ENCODE measurements at regions not wholly inside any gene's neighbourhood (a gene's known extent, or its start where the extent isn't known, plus 50 kb on each side); places are given as distances from the start of the nearest gene placed in this dataset.

DNA sequence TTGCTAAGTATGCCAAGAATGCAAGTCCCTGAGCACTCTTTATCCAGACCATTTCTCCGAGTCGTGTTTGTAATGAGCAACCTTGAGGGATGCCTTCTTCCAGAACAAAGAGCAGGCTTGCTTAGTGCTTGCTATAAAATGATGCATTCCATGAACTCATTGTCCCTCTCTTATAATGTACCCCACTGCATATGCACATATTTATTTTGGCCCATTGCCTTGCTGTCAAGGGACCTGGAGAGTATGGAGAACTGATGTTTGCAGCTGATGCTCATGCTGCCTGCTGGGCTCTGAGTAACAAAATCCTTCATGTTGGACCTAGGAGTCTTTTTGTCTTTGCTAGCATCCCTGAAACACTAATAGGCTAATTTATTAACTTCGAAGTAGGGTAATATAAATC is 97.8 kb upstream of the AADACL2 start:
- Histone ChIP-seq H3K4me2 (ENCODE audit: low read depth, low read length, poor library complexity, severe bottlenecking) (no peak overlapping the region), H3K4me3 (ENCODE audit: low read length) (no peak overlapping the region), H3K27ac (ENCODE audit: low read length) (no peak overlapping the region), H4K20me1 (ENCODE audit: insufficient read depth, low read depth, low read length) (no peaks in the 10 kb centered on the region), H2AFZ (ENCODE audit: low read length) (no peak overlapping the region), H3K36me3 (ENCODE audit: insufficient read depth, low read length) (no peaks in the 10 kb centered on the region), H3K9me3 (ENCODE audit: low read length) (no peaks in the 10 kb centered on the region), H3K4me1 (ENCODE audit: low read length) (no peaks in the 10 kb centered on the region), H3K9me2 (replicated peaks; ENCODE audit: insufficient read depth, low read length) (no peaks in the 10 kb centered on the region), H3K79me2 (ENCODE audit: low read length) (no peaks in the 10 kb centered on the region), H3K9ac (ENCODE audit: low read length) (no peak overlapping the region), H3K27me3 (ENCODE audit: low read length) (no peaks in the 10 kb centered on the region)
- no peak for DNase-seq

GRCh38 chr3:151631946-151632345 is 101.8 kb upstream of the AADACL2 start:
- Histone ChIP-seq H3K27ac (ENCODE audit: low read length) (no peak overlapping the region), H3K9ac (ENCODE audit: low read length) (no peak overlapping the region), H3K27me3 (ENCODE audit: low read length) (no peaks in the 10 kb centered on the region), H3K36me3 (ENCODE audit: insufficient read depth, low read length) (no peaks in the 10 kb centered on the region), H3K4me2 (ENCODE audit: low read depth, low read length, poor library complexity, severe bottlenecking) (no peak overlapping the region), H3K4me1 (ENCODE audit: low read length) (no peaks in the 10 kb centered on the region), H3K4me3 (ENCODE audit: low read length) (no peak overlapping the region), H3K9me2 (replicated peaks; ENCODE audit: insufficient read depth, low read length) (no peaks in the 10 kb centered on the region), H3K79me2 (ENCODE audit: low read length) (no peaks in the 10 kb centered on the region), H4K20me1 (ENCODE audit: insufficient read depth, low read depth, low read length) (no peaks in the 10 kb centered on the region), H2AFZ (ENCODE audit: low read length) (no peak overlapping the region), H3K9me3 (ENCODE audit: low read length) (no peaks in the 10 kb centered on the region)
- DNase-seq, result no peak

DNA sequence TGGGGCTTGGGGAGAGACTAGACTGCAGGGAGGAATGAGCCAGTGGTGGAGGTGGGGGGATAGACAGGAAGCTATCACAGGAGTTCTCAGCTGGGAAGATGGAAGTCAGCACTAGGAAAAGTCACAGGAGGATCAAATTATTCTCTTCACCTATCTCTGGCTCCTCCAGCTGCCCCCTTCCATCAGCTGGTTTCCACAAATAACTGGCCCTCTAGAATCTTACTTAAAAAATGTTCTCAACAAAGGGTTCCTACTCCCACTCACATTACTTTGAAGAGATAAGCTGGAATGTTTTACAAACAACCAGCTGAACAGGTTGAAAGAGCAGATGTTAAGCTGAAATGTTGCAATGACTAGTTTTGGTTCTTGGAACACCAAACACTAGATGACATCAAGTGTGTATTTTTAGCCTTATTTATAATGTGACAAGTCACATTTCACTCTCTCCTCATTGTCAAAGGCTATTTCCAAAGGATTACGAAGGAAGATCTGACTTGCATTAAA is 102.7 kb upstream of the AADACL2 start:
- H4K20me1 ChIP-seq (ENCODE audit: insufficient read depth, low read depth, low read length), result no peaks in the 10 kb centered on the region
- no peak overlapping the region for H3K4me2 ChIP-seq (ENCODE audit: low read depth, low read length, poor library complexity, severe bottlenecking)
- no peaks in the 10 kb centered on the region for H3K79me2 ChIP-seq (ENCODE audit: low read length)
- H3K9ac ChIP-seq (ENCODE audit: low read length), result no peak overlapping the region
- no peaks in the 10 kb centered on the region for H3K9me2 ChIP-seq (replicated peaks; ENCODE audit: insufficient read depth, low read length)
- H3K4me3 ChIP-seq (ENCODE audit: low read length), result no peak overlapping the region
- H3K4me1 ChIP-seq (ENCODE audit: low read length), result no peaks in the 10 kb centered on the region
- no peaks in the 10 kb centered on the region for H3K27me3 ChIP-seq (ENCODE audit: low read length)
- H2AFZ ChIP-seq (ENCODE audit: low read length), result no peak overlapping the region
- H3K9me3 ChIP-seq (ENCODE audit: low read length), result no peaks in the 10 kb centered on the region
- H3K27ac ChIP-seq (ENCODE audit: low read length), result no peak overlapping the region
- H3K36me3 ChIP-seq (ENCODE audit: insufficient read depth, low read length), result no peaks in the 10 kb centered on the region
- DNase-seq, result no peak

DNA sequence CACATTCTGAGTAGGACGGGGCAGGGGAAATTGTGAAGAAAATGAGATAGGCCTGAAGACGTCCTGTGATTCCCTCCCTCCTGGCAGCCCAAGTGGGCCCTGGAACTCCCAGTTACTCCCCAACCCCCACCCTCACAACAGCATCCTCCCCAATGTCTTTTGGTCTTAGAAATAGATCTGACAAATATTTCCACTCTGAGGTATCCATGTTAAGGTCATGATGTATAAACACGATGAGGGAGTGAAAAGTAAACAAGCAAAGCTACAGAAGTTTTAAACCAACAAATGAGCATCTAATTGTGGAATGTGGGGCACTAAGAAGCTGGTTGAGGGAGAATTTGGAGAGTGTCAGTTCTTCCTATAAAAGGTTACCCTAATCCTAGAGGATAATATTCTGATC is 103.7 kb upstream of the AADACL2 start:
- Histone ChIP-seq H3K4me1 (ENCODE audit: low read length) (no peaks in the 10 kb centered on the region), H3K79me2 (ENCODE audit: low read length) (no peaks in the 10 kb centered on the region), H3K27me3 (ENCODE audit: low read length) (no peaks in the 10 kb centered on the region), H2AFZ (ENCODE audit: low read length) (no peak overlapping the region), H4K20me1 (ENCODE audit: insufficient read depth, low read depth, low read length) (no peaks in the 10 kb centered on the region), H3K9ac (ENCODE audit: low read length) (no peak overlapping the region), H3K36me3 (ENCODE audit: insufficient read depth, low read length) (no peaks in the 10 kb centered on the region), H3K4me2 (ENCODE audit: low read depth, low read length, poor library complexity, severe bottlenecking) (no peak overlapping the region), H3K9me3 (ENCODE audit: low read length) (no peaks in the 10 kb centered on the region), H3K4me3 (ENCODE audit: low read length) (no peak overlapping the region), H3K9me2 (replicated peaks; ENCODE audit: insufficient read depth, low read length) (no peaks in the 10 kb centered on the region), H3K27ac (ENCODE audit: low read length) (no peak overlapping the region)
- no peak for DNase-seq

DNA sequence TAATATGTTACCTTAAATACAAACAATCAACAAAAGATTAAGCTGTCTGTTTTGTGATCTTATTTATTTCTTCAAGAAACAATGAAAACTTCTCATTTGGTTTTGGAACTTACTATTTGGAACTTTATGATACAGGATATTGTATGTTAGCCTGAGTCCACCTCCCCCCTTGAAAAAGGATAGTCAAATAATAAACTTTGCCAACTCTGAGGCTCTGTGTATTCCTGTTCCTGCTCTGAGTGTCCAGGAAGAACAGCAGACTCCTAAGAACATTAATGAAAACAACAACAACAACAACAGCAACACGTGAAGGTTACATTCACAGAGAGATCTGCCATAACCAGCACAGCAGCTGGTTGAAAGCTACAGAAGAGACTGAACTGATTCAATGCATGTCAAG is 108.1 kb upstream of the AADACL2 start:
- Histone ChIP-seq H3K4me2 (ENCODE audit: low read depth, low read length, poor library complexity, severe bottlenecking) (no peak overlapping the region), H3K79me2 (ENCODE audit: low read length) (no peaks in the 10 kb centered on the region), H3K9ac (ENCODE audit: low read length) (no peak overlapping the region), H3K9me3 (ENCODE audit: low read length) (no peaks in the 10 kb centered on the region), H3K4me1 (ENCODE audit: low read length) (no peaks in the 10 kb centered on the region), H2AFZ (ENCODE audit: low read length) (no peak overlapping the region), H3K4me3 (ENCODE audit: low read length) (no peak overlapping the region), H3K27ac (ENCODE audit: low read length) (no peak overlapping the region), H3K27me3 (ENCODE audit: low read length) (no peaks in the 10 kb centered on the region), H4K20me1 (ENCODE audit: insufficient read depth, low read depth, low read length) (no peaks in the 10 kb centered on the region), H3K36me3 (ENCODE audit: insufficient read depth, low read length) (no peaks in the 10 kb centered on the region), H3K9me2 (replicated peaks; ENCODE audit: insufficient read depth, low read length) (no peaks in the 10 kb centered on the region)
- DNase-seq, result no peak

DNA sequence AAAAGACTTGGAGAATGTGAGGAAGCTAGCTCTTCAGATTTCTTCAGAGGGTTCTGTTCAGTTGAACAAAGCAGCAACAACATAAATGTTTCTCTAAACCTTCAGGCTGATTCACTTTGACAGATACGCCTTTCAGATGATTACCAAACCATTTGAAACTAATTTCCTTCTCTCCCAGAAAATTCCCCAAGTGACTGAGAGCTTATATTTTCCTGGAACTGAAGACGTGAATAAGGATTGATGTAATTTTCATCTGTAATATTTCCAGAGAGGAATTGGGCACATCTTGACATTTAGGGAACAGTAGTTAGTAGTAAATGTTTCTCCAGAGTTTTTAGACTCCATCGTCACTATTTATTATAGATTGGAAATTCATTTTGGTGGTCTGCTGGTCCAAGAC is 108.6 kb upstream of the AADACL2 start:
- H3K4me3 ChIP-seq (ENCODE audit: low read length), result no peak overlapping the region
- no peaks in the 10 kb centered on the region for H3K9me3 ChIP-seq (ENCODE audit: low read length)
- H4K20me1 ChIP-seq (ENCODE audit: insufficient read depth, low read depth, low read length), result no peaks in the 10 kb centered on the region
- H3K9ac ChIP-seq (ENCODE audit: low read length), result no peak overlapping the region
- H3K27ac ChIP-seq (ENCODE audit: low read length), result no peak overlapping the region
- DNase-seq, result no peak
- H3K9me2 ChIP-seq (replicated peaks; ENCODE audit: insufficient read depth, low read length), result no peaks in the 10 kb centered on the region
- H3K4me1 ChIP-seq (ENCODE audit: low read length), result no peaks in the 10 kb centered on the region
- H3K4me2 ChIP-seq (ENCODE audit: low read depth, low read length, poor library complexity, severe bottlenecking), result no peak overlapping the region
- 0 out of 2 replicates have a peak, but pooled peaks cover 3% of the 10 kb centered on the region for H3K27me3 ChIP-seq (ENCODE audit: low read length)
- H3K79me2 ChIP-seq (ENCODE audit: low read length), result no peaks in the 10 kb centered on the region
- H2AFZ ChIP-seq (ENCODE audit: low read length), result no peak overlapping the region
- H3K36me3 ChIP-seq (ENCODE audit: insufficient read depth, low read length), result no peaks in the 10 kb centered on the region

- 0 out of 2 replicates have a peak, but pooled peaks cover 3% of the 10 kb centered on the region for H3K27me3 ChIP-seq (ENCODE audit: low read length)
- H3K79me2 ChIP-seq (ENCODE audit: low read length), result no peaks in the 10 kb centered on the region
- DNase-seq, result no peak
- H3K4me3 ChIP-seq (ENCODE audit: low read length), result no peak overlapping the region
- H2AFZ ChIP-seq (ENCODE audit: low read length), result no peak overlapping the region
- H3K9ac ChIP-seq (ENCODE audit: low read length), result no peak overlapping the region
- H3K27ac ChIP-seq (ENCODE audit: low read length), result no peak overlapping the region
- no peaks in the 10 kb centered on the region for H3K9me3 ChIP-seq (ENCODE audit: low read length)
- H3K9me2 ChIP-seq (replicated peaks; ENCODE audit: insufficient read depth, low read length), result no peaks in the 10 kb centered on the region
- H3K36me3 ChIP-seq (ENCODE audit: insufficient read depth, low read length), result no peaks in the 10 kb centered on the region
- no peaks in the 10 kb centered on the region for H3K4me1 ChIP-seq (ENCODE audit: low read length)
- H4K20me1 ChIP-seq (ENCODE audit: insufficient read depth, low read depth, low read length), result no peaks in the 10 kb centered on the region
- H3K4me2 ChIP-seq (ENCODE audit: low read depth, low read length, poor library complexity, severe bottlenecking), result no peak overlapping the region
Observed at GRCh38 chr3:151620071-151620470, 113.7 kb upstream of the AADACL2 start.

GRCh38 chr3:151615464-151615863 is 118.3 kb upstream of the AADACL2 start:
- no peak for DNase-seq
- Histone ChIP-seq H3K36me3 (ENCODE audit: insufficient read depth, low read length) (no peaks in the 10 kb centered on the region), H3K79me2 (ENCODE audit: low read length) (no peaks in the 10 kb centered on the region), H4K20me1 (ENCODE audit: insufficient read depth, low read depth, low read length) (no peaks in the 10 kb centered on the region), H3K4me3 (ENCODE audit: low read length) (no peak overlapping the region), H3K9ac (ENCODE audit: low read length) (no peak overlapping the region), H3K4me1 (ENCODE audit: low read length) (no peaks in the 10 kb centered on the region), H3K27me3 (ENCODE audit: low read length) (0 out of 2 replicates have a peak, but pooled peaks cover 3% of the 10 kb centered on the region), H3K4me2 (ENCODE audit: low read depth, low read length, poor library complexity, severe bottlenecking) (no peak overlapping the region), H3K27ac (ENCODE audit: low read length) (no peak overlapping the region), H3K9me3 (ENCODE audit: low read length) (no peaks in the 10 kb centered on the region), H2AFZ (ENCODE audit: low read length) (no peak overlapping the region), H3K9me2 (replicated peaks; ENCODE audit: insufficient read depth, low read length) (no peaks in the 10 kb centered on the region)

DNA sequence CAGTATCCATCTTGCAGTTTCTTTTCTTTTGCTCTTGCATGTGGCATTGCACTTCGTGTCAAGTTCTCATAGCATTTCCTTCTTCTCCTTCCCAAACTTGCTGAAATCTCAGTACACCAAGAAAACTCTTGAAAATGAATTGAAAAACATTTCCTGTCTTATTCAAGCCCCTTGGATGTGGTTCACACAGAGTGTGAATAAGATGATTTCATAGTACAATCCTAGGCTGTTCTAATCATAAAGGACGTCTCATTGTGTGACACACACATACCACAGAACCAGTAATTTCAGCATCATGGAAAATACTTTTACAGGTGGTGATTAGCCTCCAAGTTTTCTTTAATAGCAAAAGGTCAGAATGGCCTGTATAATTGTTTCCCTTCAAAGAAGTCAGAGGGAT is 121.6 kb upstream of the AADACL2 start:
- Histone ChIP-seq H3K27ac (ENCODE audit: low read length) (no peak overlapping the region), H3K36me3 (ENCODE audit: insufficient read depth, low read length) (no peaks in the 10 kb centered on the region), H2AFZ (ENCODE audit: low read length) (no peak overlapping the region)

More for the DNA sequence above, 121.6 kb upstream of the AADACL2 start:
- Histone ChIP-seq H3K9me3 (ENCODE audit: low read length) (no peaks in the 10 kb centered on the region), H3K9me2 (replicated peaks; ENCODE audit: insufficient read depth, low read length) (no peaks in the 10 kb centered on the region), H3K4me3 (ENCODE audit: low read length) (no peak overlapping the region), H3K9ac (ENCODE audit: low read length) (no peak overlapping the region), H3K79me2 (ENCODE audit: low read length) (no peaks in the 10 kb centered on the region), H3K4me2 (ENCODE audit: low read depth, low read length, poor library complexity, severe bottlenecking) (no peak overlapping the region), H4K20me1 (ENCODE audit: insufficient read depth, low read depth, low read length) (no peaks in the 10 kb centered on the region), H3K27me3 (ENCODE audit: low read length) (no peaks in the 10 kb centered on the region), H3K4me1 (ENCODE audit: low read length) (0 out of 2 replicates have a peak, but pooled peaks cover 4% of the 10 kb centered on the region)
- no peak for DNase-seq

Data from Karpas-422 (cell line).